Colon (tissue), 2 donors: ENCODE measurements at regions not wholly inside any gene's neighbourhood (a gene's known extent, or its start where the extent isn't known, plus 50 kb on each side); places are given as distances from the start of the nearest gene placed in this dataset.

ENCODE experiments used
- FAIRE-seq: peaks from 2 replicates; lab custom pipeline; 2012; peaks lifted over from hg19 to GRCh38; lab: Jason Lieb, UNC
- donor health status: control.
- donor health status: control.

GRCh38 chr11:105553025-105553424 lies 56.8 kb upstream of the GRIA4 start:
- FAIRE-seq: no peak

DNA sequence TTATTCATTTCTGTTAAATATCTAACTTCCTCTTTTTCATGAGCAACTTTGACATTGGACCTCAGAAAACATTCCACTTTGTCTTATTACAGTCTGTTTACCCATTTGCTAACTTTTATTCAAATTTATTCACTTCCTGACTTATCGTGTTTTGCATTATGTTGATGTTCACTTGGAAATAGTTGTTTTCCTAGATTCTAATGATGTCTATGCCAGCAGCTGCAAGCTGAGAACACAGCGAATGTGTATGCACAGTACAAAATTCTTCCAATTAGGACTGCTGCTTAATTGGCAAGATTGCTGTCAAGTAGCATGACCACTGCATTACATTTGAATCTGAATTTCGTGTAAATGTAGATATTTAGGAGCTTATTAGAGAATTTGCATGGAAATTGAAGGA lies 61.5 kb upstream of the GRIA4 start:
- no peak for FAIRE-seq

DNA sequence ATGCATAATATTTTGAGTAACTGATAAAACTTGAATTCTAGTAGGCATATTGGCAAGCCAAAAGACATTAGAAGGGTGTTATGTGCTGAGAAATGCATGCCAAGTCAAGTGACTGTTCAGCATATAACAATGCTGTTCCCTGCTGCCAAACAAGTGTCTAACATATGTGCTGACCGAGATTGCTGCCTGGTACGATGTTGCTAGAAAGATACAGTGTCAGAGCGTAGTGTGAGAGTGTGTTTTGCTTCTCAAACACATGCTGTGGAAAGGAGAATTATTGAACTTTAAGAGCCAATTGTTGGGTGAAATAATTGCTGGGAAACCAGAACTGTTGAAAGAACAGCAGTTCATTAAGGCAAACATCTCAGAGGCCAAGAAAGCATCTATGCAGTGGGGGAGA lies 71.3 kb upstream of the GRIA4 start:
- FAIRE-seq: no peak

DNA sequence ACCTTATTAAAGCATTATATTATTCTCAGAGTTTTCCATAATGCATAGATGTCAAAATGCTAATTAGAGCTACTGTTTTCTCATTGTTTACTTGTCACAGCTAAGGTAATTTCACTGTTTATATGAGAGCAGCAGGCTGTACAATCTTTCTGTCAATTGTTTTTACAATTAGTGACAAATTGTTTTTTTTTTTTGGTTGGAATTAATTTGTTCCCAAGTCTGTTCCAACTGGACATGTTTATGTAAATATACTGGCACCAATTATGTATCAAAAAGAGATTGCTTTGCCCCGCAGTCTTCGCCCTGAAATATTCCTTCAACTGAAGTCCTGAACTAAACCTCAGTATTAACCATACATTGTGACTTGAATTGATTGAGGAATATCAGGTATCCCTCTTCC lies 72.3 kb upstream of the GRIA4 start:
- no peak for FAIRE-seq

GRCh38 chr11:105524286-105524685 lies 85.6 kb upstream of the GRIA4 start:
- FAIRE-seq: no peak

DNA sequence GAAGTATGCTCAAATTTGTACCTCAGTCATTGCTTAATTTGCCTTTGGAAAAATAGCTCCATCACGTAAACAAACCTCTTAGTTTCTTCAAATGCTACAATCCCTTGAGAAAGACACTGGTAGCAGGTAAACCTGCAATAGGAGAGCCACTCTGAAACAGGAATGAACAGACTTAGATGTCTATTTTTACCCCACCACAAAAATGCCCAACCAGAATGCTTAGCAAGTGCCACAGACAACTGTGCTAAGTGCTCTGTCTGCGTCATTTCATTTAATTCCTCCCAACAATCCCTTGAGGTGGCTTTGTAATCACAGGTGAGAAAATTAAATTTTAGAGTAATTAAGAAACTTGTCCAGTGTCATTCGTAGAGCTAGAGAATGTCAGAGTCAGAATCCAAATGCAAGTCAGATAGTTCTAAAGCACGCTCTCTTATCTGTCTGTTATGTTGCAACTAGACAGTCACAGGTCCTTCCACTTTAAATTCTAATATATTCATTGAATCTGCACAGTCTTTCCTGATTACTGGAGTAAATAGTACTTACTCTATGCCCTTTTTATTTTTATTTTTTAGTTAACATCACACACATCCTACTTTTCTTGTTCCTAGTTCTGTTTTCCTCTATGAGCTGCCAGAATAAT lies 89.0 kb upstream of the GRIA4 start:
- FAIRE-seq: no peak

GRCh38 chr11:105507496-105508254 lies 102.2 kb upstream of the GRIA4 start:
- FAIRE-seq: no peak

- no peak for FAIRE-seq
Observed at GRCh38 chr11:105492010-105492409, 117.9 kb upstream of the GRIA4 start.

GRCh38 chr11:105491394-105491793 lies 118.5 kb upstream of the GRIA4 start:
- no peak for FAIRE-seq

- FAIRE-seq: no peak
Observed at GRCh38 chr11:105490333-105490732, 119.5 kb upstream of the GRIA4 start.

DNA sequence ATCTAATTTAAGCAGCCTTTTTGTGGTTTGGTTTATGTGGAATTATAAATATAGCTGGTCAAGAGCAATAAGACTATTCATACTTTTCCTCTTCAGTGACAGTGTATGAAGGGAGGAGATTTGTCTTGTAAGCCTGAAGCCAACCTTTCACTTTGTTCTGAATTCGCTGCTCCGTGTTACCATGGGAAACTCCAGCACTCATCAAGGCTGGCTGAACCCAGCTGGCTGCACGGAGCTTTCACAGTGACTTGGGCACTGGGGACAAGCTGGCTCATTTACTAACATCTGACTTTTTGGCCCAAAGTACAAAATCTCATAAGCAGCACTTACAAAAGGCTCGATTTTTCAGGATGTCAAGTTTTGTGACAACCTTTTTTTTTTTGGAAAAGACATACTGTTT lies 120.4 kb upstream of the GRIA4 start:
- FAIRE-seq: no peak

DNA sequence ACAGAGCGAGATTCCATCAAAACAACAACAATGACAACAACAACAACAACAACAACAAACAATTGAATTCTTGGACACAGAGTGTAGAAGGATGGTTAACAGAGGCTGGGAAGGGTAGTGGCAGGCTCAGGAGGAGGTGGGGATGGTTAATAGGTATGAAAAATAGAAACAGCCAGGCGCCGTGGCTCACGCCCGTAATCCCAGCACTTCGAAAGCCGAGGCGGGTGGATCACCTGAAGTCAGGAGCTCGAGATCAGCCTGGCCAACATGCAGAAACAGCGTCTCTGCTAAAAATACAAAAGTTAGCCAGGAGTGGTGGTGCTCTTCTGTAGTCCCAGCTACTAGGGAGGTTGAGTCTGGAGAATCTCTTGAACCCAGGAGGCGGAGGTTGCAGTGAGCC lies 122.9 kb upstream of the GRIA4 start:
- FAIRE-seq: no peak

DNA sequence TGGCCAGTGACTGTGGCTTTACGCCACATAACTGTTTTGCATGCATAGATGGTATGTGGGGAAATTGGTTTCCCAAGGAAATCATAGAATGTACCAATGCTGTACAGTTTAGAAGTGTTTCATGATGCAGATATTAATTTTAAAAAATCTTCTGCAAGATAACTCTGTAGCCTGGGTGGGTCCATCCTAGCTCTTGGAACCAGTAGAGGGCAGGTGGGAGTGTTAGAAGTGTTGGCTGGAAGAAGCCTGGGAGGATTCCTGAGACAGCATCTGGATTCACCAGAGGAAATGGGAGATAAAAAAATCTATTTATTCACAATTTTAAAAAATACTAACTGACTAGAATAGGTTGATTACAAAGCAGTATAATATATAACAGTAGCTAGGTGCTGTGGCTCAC lies 139.9 kb upstream of the GRIA4 start:
- no peak for FAIRE-seq

- FAIRE-seq: no peak
Observed at GRCh38 chr11:105468154-105468553, 141.7 kb upstream of the GRIA4 start.

DNA sequence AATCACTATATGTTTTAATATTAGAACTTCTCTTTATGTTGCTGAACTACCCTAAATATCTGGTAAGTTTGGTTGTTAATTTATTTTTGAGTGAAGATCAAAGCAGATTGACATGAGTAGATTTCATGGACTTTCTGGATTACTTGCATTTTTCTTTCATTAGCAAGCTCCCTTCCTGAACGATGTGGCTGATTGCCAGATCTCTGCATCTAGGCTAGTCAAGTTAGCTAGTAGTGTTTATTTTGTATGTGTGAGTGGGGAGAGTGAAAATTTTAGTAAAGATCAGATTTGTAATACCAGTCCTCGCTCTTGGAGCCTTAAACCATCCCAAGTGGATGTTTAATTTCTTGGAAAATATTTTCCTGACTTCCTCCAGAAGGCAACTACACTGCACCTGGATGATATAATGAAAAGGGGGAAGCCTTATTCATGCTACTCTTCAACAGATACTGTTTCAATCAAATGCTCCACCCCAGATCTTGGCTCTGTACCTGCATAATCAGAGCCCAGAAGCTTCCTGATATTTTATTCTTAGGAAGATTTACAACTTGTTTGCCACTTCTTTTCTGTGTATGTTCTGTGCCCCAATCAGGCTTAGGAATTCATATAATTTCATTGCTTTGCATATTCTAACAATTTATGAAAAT lies 143.2 kb upstream of the GRIA4 start:
- FAIRE-seq: no peak

DNA sequence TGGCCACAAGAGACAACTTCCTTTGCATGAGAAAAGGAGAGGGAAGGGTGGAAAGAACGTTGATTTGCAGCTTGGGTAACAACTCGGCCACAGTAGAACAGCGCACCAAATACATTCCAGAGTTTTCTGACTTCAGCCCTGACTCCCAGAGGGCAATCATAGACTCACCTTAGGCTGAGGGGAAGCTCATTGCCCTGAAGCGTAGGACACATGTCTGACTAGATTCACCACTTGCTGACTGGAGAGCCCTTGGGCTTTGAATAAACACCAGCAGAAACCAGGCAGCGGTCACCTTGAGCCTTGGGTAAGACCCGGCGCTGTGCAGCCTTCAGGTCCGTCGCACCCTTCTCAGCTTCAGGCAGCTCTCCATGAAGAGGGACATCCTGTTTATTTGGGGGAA lies 151.8 kb upstream of the GRIA4 start:
- no peak for FAIRE-seq

DNA sequence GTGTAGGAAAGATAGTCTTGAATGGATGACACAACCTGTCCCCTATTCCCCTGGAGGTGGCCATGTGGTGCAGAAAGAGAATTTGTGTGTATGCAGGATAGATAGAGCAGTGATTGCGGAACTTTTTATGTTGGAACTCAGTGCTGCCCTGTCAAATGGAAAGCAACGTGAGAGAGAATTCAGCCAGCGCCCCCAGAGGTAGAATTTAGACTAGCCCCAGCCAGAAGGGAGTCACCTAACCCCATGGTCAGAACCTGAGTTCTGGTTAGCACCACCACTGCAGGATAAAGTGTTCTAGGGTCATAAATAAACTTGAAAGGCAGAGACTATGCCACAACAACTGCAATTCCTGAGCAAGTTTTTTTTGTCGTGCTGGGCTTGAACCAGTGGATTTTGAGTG lies 152.9 kb upstream of the GRIA4 start:
- FAIRE-seq: no peak

GRCh38 chr11:105449100-105449734 lies 160.7 kb upstream of the GRIA4 start:
- no peak for FAIRE-seq

GRCh38 chr11:105448703-105449079 lies 161.2 kb upstream of the GRIA4 start:
- FAIRE-seq: no peak

GRCh38 chr11:105447936-105448702 lies 161.8 kb upstream of the GRIA4 start:
- FAIRE-seq: no peak

GRCh38 chr11:105443623-105444022 lies 166.2 kb upstream of the GRIA4 start:
- FAIRE-seq: no peak

DNA sequence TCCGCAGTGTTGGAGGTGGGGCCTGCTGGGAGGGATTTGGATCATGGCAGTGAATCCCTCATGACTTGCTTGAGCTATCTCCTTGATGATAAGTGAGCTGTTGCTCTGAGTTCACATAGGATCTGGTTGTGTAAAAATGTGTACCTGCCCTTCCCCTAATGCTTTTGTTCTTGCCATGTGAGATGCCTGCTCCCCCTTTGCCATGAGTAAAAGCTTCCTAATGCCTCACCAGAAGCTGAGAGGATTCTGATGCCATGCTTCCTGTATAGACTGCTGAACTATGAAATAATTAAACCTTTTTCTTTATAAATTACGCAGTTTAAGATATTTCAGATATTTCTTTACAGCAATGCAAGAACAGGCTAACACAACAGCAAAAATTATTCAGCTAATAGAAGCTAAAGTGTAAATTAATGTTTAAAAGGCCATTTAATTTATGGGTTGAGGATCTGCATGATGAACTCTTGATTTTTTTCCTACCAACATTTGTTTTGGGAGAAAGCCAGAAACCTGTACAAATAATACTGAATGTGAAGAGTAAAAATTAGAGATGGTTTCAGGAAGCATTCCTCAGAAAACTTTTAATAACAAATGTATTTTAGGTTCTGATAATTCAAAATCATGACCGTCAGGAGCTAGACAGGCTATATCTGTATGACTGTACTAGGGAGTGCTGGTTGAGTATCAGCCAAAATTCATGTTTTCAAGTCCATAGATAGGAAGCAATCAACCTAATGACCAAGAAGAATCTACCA lies 177.5 kb upstream of the GRIA4 start:
- FAIRE-seq: no peak
